ENCODE measurements at regions not wholly inside any gene's neighbourhood (a gene's known extent, or its start where the extent isn't known, plus 50 kb on each side); places are given as distances from the start of the nearest gene placed in this dataset.

GRCh38 chr9:27625751-27626150 lies 52.5 kb upstream of the C9orf72 start:
- Mint-ChIP-seq H3K4me3 (no peak overlapping the region), H3K4me1 (peaks cover 22% of the 10 kb centered on the region), H3K36me3 (ENCODE audit: low read depth) (no peaks in the 10 kb centered on the region), H3K27ac (no peak overlapping the region), H3K9me3 (no peaks in the 10 kb centered on the region), H3K27me3 (ENCODE audit: low read depth) (no peaks in the 10 kb centered on the region)
- no peak for TF ChIP-seq CTCF (IDR thresholded peaks at IDR 0.05; ENCODE audit: unreplicated experiment in 3 of 3)

- no peak for TF ChIP-seq CTCF (IDR thresholded peaks at IDR 0.05; ENCODE audit: unreplicated experiment in 3 of 3)
- Mint-ChIP-seq H3K4me3 (no peak overlapping the region), H3K4me1 (peaks cover 22% of the 10 kb centered on the region)
Measured at GRCh38 chr9:27626244-27627187, 53.2 kb upstream of the C9orf72 start.

GRCh38 chr9:27627188-27627564 lies 53.9 kb upstream of the C9orf72 start:
- TF ChIP-seq CTCF (IDR thresholded peaks at IDR 0.05; ENCODE audit: unreplicated experiment in 3 of 3): no peak
- H3K27ac Mint-ChIP-seq: no peak overlapping the region
- no peaks in the 10 kb centered on the region for H3K36me3 Mint-ChIP-seq (ENCODE audit: low read depth)
- peaks cover 2% of the 10 kb centered on the region for H3K9me3 Mint-ChIP-seq
- H3K4me3 Mint-ChIP-seq: no peak overlapping the region
- peaks cover 22% of the 10 kb centered on the region for H3K4me1 Mint-ChIP-seq
- H3K27me3 Mint-ChIP-seq (ENCODE audit: low read depth): no peaks in the 10 kb centered on the region

More at GRCh38 chr9:27626244-27627187, 53.2 kb upstream of the C9orf72 start:
- Mint-ChIP-seq H3K27ac (peak overlapping the region; percentile 3 to 5 (median 4)), H3K9me3 (peaks cover 2% of the 10 kb centered on the region), H3K27me3 (ENCODE audit: low read depth) (no peaks in the 10 kb centered on the region), H3K36me3 (ENCODE audit: low read depth) (no peaks in the 10 kb centered on the region)

- peaks cover 2% of the 10 kb centered on the region for H3K9me3 Mint-ChIP-seq
- H3K4me3 Mint-ChIP-seq: no peak overlapping the region
- no peaks in the 10 kb centered on the region for H3K27me3 Mint-ChIP-seq (ENCODE audit: low read depth)
- no peaks in the 10 kb centered on the region for H3K36me3 Mint-ChIP-seq (ENCODE audit: low read depth)
- H3K4me1 Mint-ChIP-seq: peaks cover 22% of the 10 kb centered on the region
- no peak for TF ChIP-seq CTCF (IDR thresholded peaks at IDR 0.05; ENCODE audit: unreplicated experiment in 3 of 3)
- no peak overlapping the region for H3K27ac Mint-ChIP-seq
Measured at GRCh38 chr9:27628311-27628710, 55.0 kb upstream of the C9orf72 start.

- TF ChIP-seq CTCF (IDR thresholded peaks at IDR 0.05; ENCODE audit: unreplicated experiment in 3 of 3): no peak
- H3K4me3 Mint-ChIP-seq: no peak overlapping the region
- H3K4me1 Mint-ChIP-seq: peaks cover 22% of the 10 kb centered on the region
Measured at GRCh38 chr9:27629425-27629824, 56.1 kb upstream of the C9orf72 start.

GRCh38 chr9:27632254-27632653 lies 59.0 kb upstream of the C9orf72 start:
- Mint-ChIP-seq H3K27ac (no peak overlapping the region), H3K9me3 (peaks cover 2% of the 10 kb centered on the region), H3K27me3 (ENCODE audit: low read depth) (no peaks in the 10 kb centered on the region), H3K36me3 (ENCODE audit: low read depth) (no peaks in the 10 kb centered on the region), H3K4me1 (peaks cover 6% of the 10 kb centered on the region), H3K4me3 (no peak overlapping the region)
- no peak for TF ChIP-seq CTCF (IDR thresholded peaks at IDR 0.05; ENCODE audit: unreplicated experiment in 3 of 3)

More at GRCh38 chr9:27629425-27629824, 56.1 kb upstream of the C9orf72 start:
- H3K36me3 Mint-ChIP-seq (ENCODE audit: low read depth): no peaks in the 10 kb centered on the region
- H3K27me3 Mint-ChIP-seq (ENCODE audit: low read depth): no peaks in the 10 kb centered on the region
- peaks cover 2% of the 10 kb centered on the region for H3K9me3 Mint-ChIP-seq
- peak overlapping the region in 1 of 3 experiments; percentile 51 for H3K27ac Mint-ChIP-seq
